ENCODE measurements at regions not wholly inside any gene's neighbourhood (a gene's known extent, or its start where the extent isn't known, plus 50 kb on each side); places are given as distances from the start of the nearest gene placed in this dataset.

GRCh38 chr18:40402052-40402451, 1553.0 kb upstream of the PIK3C3 start:
- Histone ChIP-seq H3K36me3 (no peaks in the 10 kb centered on the region), H3K4me3 (no peak overlapping the region), H3K27ac (no peak overlapping the region), H3K4me1 (ENCODE audit: control insufficient read depth in 1 of 2, low read depth in 2 of 2) (no peaks in the 10 kb centered on the region), H3K9me3 (no peaks in the 10 kb centered on the region), H3K27me3 (replicated peaks; ENCODE audit: insufficient read depth) (no peaks in the 10 kb centered on the region)
- DNase-seq (ENCODE audit: low spot score), result no peak
- TF ChIP-seq CTCF (IDR thresholded peaks at IDR 0.05), result no peak
- ATAC-seq (ENCODE audit: insufficient number of reproducible peaks, low FRiP score, low read depth), result no peak

GRCh38 chr18:40388121-40388520, 1566.9 kb upstream of the PIK3C3 start:
- Histone ChIP-seq H3K27me3 (replicated peaks; ENCODE audit: insufficient read depth) (no peaks in the 10 kb centered on the region), H3K4me1 (ENCODE audit: control insufficient read depth in 1 of 2, low read depth in 2 of 2) (no peaks in the 10 kb centered on the region), H3K27ac (no peak overlapping the region), H3K4me3 (no peak overlapping the region), H3K36me3 (no peaks in the 10 kb centered on the region), H3K9me3 (no peaks in the 10 kb centered on the region)
- DNase-seq (ENCODE audit: low spot score) (no peak), ATAC-seq (ENCODE audit: insufficient number of reproducible peaks, low FRiP score, low read depth) (no peak)
- TF ChIP-seq CTCF (IDR thresholded peaks at IDR 0.05), result no peak

- Histone ChIP-seq H3K4me1 (ENCODE audit: control insufficient read depth in 1 of 2, low read depth in 2 of 2) (no peaks in the 10 kb centered on the region), H3K9me3 (no peaks in the 10 kb centered on the region), H3K27ac (no peak overlapping the region), H3K36me3 (no peaks in the 10 kb centered on the region), H3K27me3 (replicated peaks; ENCODE audit: insufficient read depth) (no peaks in the 10 kb centered on the region), H3K4me3 (no peak overlapping the region)
- DNase-seq (ENCODE audit: low spot score) (no peak), ATAC-seq (ENCODE audit: insufficient number of reproducible peaks, low FRiP score, low read depth) (no peak)
- TF ChIP-seq CTCF (IDR thresholded peaks at IDR 0.05), result no peak
Measured at GRCh38 chr18:40387130-40387787, 1567.8 kb upstream of the PIK3C3 start.

- Histone ChIP-seq H3K27me3 (replicated peaks; ENCODE audit: insufficient read depth) (no peaks in the 10 kb centered on the region), H3K4me1 (ENCODE audit: control insufficient read depth in 1 of 2, low read depth in 2 of 2) (no peaks in the 10 kb centered on the region), H3K9me3 (no peaks in the 10 kb centered on the region), H3K4me3 (no peak overlapping the region), H3K27ac (no peak overlapping the region), H3K36me3 (no peaks in the 10 kb centered on the region)
- DNase-seq (ENCODE audit: low spot score) (no peak), ATAC-seq (ENCODE audit: insufficient number of reproducible peaks, low FRiP score, low read depth) (no peak)
- no peak for TF ChIP-seq CTCF (IDR thresholded peaks at IDR 0.05)
Measured at GRCh38 chr18:40382197-40382596, 1572.8 kb upstream of the PIK3C3 start.

- H3K27me3 ChIP-seq (replicated peaks; ENCODE audit: insufficient read depth), result no peaks in the 10 kb centered on the region
- H3K27ac ChIP-seq, result no peak overlapping the region
- no peaks in the 10 kb centered on the region for H3K4me1 ChIP-seq (ENCODE audit: control insufficient read depth in 1 of 2, low read depth in 2 of 2)
- H3K4me3 ChIP-seq, result no peak overlapping the region
- ATAC-seq (ENCODE audit: insufficient number of reproducible peaks, low FRiP score, low read depth) (no peak), DNase-seq (ENCODE audit: low spot score) (no peak)
- no peaks in the 10 kb centered on the region for H3K36me3 ChIP-seq
- no peaks in the 10 kb centered on the region for H3K9me3 ChIP-seq
- no peak for TF ChIP-seq CTCF (IDR thresholded peaks at IDR 0.05)
Measured at GRCh38 chr18:40380686-40381439, 1574.2 kb upstream of the PIK3C3 start.
